Stomach (tissue), 8 donors: ENCODE measurements at regions not wholly inside any gene's neighbourhood (a gene's known extent, or its start where the extent isn't known, plus 50 kb on each side); places are given as distances from the start of the nearest gene placed in this dataset.
A peak's percentile ranks its signal among the peaks of the same experiment; 100 is the strongest.

ENCODE experiments used
- DNase-seq, 2 donors: peaks; one replicate each; pipeline versions ENCODE4 v3.0.0 to v3.0.0-alpha.2; 2013 to 2019
- H3K27ac ChIP-seq, 5 donors: fragments of 200-600 bp in 4 of 5; sonication (generic) in 4 of 5; one replicate each; pipeline ENCODE4 v1.5.1; 2013 to 2019; ENCODE audit warnings: mild to moderate bottlenecking in 1 of 5, moderate library complexity in 1 of 5
- H3K27me3 ChIP-seq, 3 donors: fragments of 200-600 bp; sonication (generic); one replicate each; pipeline ENCODE4 v1.5.1; 2017 to 2019; ENCODE audit warnings: mixed run types in 1 of 3
- H3K36me3 ChIP-seq, 4 donors: fragments of 200-600 bp; sonication (generic); 1 replicate in 3 of 4; 2 replicates in 1 of 4; pipeline ENCODE4 v1.5.1; 2016 to 2019
- H3K4me1 ChIP-seq, 4 donors: fragments of 200-600 bp; sonication (generic); one replicate each; pipeline ENCODE4 v1.5.1; 2016 to 2019
- H3K4me3 ChIP-seq, 4 donors: fragments of 200-600 bp; sonication (generic) in 3 of 4; one replicate each; pipeline ENCODE4 v1.5.1; 2016 to 2019; ENCODE audit warnings: mild to moderate bottlenecking in 1 of 4
- H3K9me3 ChIP-seq, 4 donors: fragments of 200-600 bp; sonication (generic); one replicate each; pipeline ENCODE4 v1.5.1; 2016 to 2019
- CTCF ChIP-seq, 7 experiments: fragments of 450-650 bp in 4 of 7; fragments of 200-600 bp in 3 of 7; sonication (generic) in 3 of 7; IDR thresholded peaks; one replicate each; pipeline ENCODE4 v1.5.1; 2016 to 2019; ENCODE audit warnings: antibody characterized with exemption in 7 of 7, control low read depth in 2 of 7, mild to moderate bottlenecking in 1 of 7
- EP300 ChIP-seq: sonication (generic); formaldehyde crosslinking; IDR thresholded peaks from one replicate; pipeline ENCODE4 v1.6.1; 2017; ENCODE audit warnings: antibody characterized with exemption
- POLR2A ChIP-seq, 4 donors: fragments of 450-650 bp; IDR thresholded peaks; one replicate each; pipeline ENCODE4 v1.6.1; 2016; ENCODE audit warnings: antibody characterized with exemption in 4 of 4, control low read depth in 2 of 4, mild to moderate bottlenecking in 1 of 4, moderate library complexity in 1 of 4
- POLR2AphosphoS5 ChIP-seq, 3 donors: sonication (generic); formaldehyde crosslinking; IDR thresholded peaks; one replicate each; pipeline ENCODE4 v1.6.1; 2016; ENCODE audit warnings: antibody characterized with exemption in 3 of 3
- WGBS, 5 donors: extraction: QIAGEN DNeasy Blood & Tissue Kit in 3 of 5; methylation state at CpG; one replicate each; pipeline versions ENCODE4 v1.1.5 to v1.1.7; 2013 to 2018; 5-methylcytosine and 5-hydroxymethylcytosine counted together
- intact Hi-C: fragments of 100-400 bp; cut with DNase I; formaldehyde crosslinking; loops from one replicate; pipeline ENCODE4 v1.15.1; 2023; ENCODE audit warnings: low total_unique reads
- donor health status: healthy with polysubstance abuse.
- donor health status: Bipolar disorder and iron deficiency.
- donor health status: healthy.

GRCh38 chr1:8139941-8140340 is 113.8 kb upstream of the ERRFI1 start:
- TF ChIP-seq POLR2A (IDR thresholded peaks at IDR 0.05) (no peak), CTCF (IDR thresholded peaks at IDR 0.05) (no peak), POLR2AphosphoS5 (IDR thresholded peaks at IDR 0.05) (no peak), EP300 (no peak)

GRCh38 chr1:8139383-8139782 is 113.3 kb upstream of the ERRFI1 start:
- DNase-seq: no peak
- peaks cover 0 to 44% (median 21%) of the 10 kb centered on the region in 4 donors for H3K4me1 ChIP-seq
- H3K27ac ChIP-seq: no peak overlapping the region
- H3K4me3 ChIP-seq: no peak overlapping the region
- WGBS, 5 donors: 92 to 96% (median 93%) methylated on average over 6 of the region's 6 CpGs
- H3K27me3 ChIP-seq: no peaks in the 10 kb centered on the region
- H3K9me3 ChIP-seq: no peaks in the 10 kb centered on the region
- no peaks in the 10 kb centered on the region for H3K36me3 ChIP-seq
- TF ChIP-seq CTCF (IDR thresholded peaks at IDR 0.05) (no peak), POLR2A (IDR thresholded peaks at IDR 0.05) (no peak), POLR2AphosphoS5 (IDR thresholded peaks at IDR 0.05) (no peak), EP300 (no peak)
- intact Hi-C loops: no loop called here

More at GRCh38 chr1:8139941-8140340, 113.8 kb upstream of the ERRFI1 start:
- Histone ChIP-seq H3K27me3 (no peaks in the 10 kb centered on the region), H3K36me3 (no peaks in the 10 kb centered on the region), H3K4me1 (peaks cover 0 to 39% (median 16%) of the 10 kb centered on the region in 4 donors), H3K9me3 (no peaks in the 10 kb centered on the region), H3K4me3 (no peak overlapping the region), H3K27ac (peak overlapping the region in 1 of 5 donors; percentile 73)
- DNase-seq: no peak
- 92 to 96% (median 96%) methylated on average over 11 of the region's 11 CpGs for WGBS, 5 donors
- intact Hi-C loops: no loop called here

- 90 to 94% (median 93%) methylated on average over 6 of the region's 6 CpGs for WGBS, 5 donors
These were observed 112.6 kb upstream of the ERRFI1 start for GRCh38 chr1:8138673-8139072.

GRCh38 chr1:8137481-8138244 is 111.6 kb upstream of the ERRFI1 start:
- TF ChIP-seq POLR2A (IDR thresholded peaks at IDR 0.05) (no peak), CTCF (IDR thresholded peaks at IDR 0.05) (no peak), POLR2AphosphoS5 (IDR thresholded peaks at IDR 0.05) (peak in 2 of 3 donors; percentile 28 to 49), EP300 (no peak)
- Histone ChIP-seq H3K4me3 (no peak overlapping the region), H3K4me1 (peaks cover 0 to 50% (median 29%) of the 10 kb centered on the region in 4 donors), H3K36me3 (no peaks in the 10 kb centered on the region), H3K27ac (peak overlapping the region; percentile 25 to 90 (median 80)), H3K9me3 (no peaks in the 10 kb centered on the region), H3K27me3 (no peaks in the 10 kb centered on the region)
- intact Hi-C loops: no loop called here
- DNase-seq: peak in 1 of 2 donors; percentile 60
- WGBS, 5 donors: 45 to 55% (median 47%) methylated on average over 10 to 13 of the region's 13 CpGs

More at GRCh38 chr1:8138673-8139072, 112.6 kb upstream of the ERRFI1 start:
- DNase-seq: no peak
- intact Hi-C loops: no loop called here
- no peak for TF ChIP-seq EP300
- no peak for TF ChIP-seq CTCF (IDR thresholded peaks at IDR 0.05)
- no peak for TF ChIP-seq POLR2AphosphoS5 (IDR thresholded peaks at IDR 0.05)
- no peak for TF ChIP-seq POLR2A (IDR thresholded peaks at IDR 0.05)
- Histone ChIP-seq H3K9me3 (no peaks in the 10 kb centered on the region), H3K36me3 (no peaks in the 10 kb centered on the region), H3K4me1 (peaks cover 0 to 47% (median 25%) of the 10 kb centered on the region in 4 donors), H3K4me3 (no peak overlapping the region), H3K27me3 (no peaks in the 10 kb centered on the region), H3K27ac (peak overlapping the region in 4 of 5 donors; percentile 17 to 90 (median 76))
